ENCODE measurements at regions not wholly inside any gene's neighbourhood (a gene's known extent, or its start where the extent isn't known, plus 50 kb on each side); places are given as distances from the start of the nearest gene placed in this dataset.

GRCh38 chr16:22670044-22670536, 143.9 kb upstream of the HS3ST2 start:
- no peak for TF ChIP-seq CTCF (IDR thresholded peaks at IDR 0.05; ENCODE audit: poor library complexity)
- TF ChIP-seq EZH2 (IDR thresholded peaks at IDR 0.05; ENCODE audit: borderline replicate concordance) = no peak
- no peak for TF ChIP-seq EZH2phosphoT487 (IDR thresholded peaks at IDR 0.05; ENCODE audit: low read depth, severe bottlenecking, unreplicated experiment)

Measured in hepatocyte (in vitro differentiated cells).